CD4-positive, alpha-beta T cell (primary cell): ENCODE measurements at regions not wholly inside any gene's neighbourhood (a gene's known extent, or its start where the extent isn't known, plus 50 kb on each side); places are given as distances from the start of the nearest gene placed in this dataset.
"Not testable (repeated sequence)": the region's sequence is repeated elsewhere in the genome, so short reads cannot be mapped to it uniquely, and the experiment has no call there.

Experiments
- ATAC-seq: fragments of 200-7000 bp; cut with Tn5 transposase; one replicate; pipeline ENCODE4 v1.10.0; 2022; ENCODE audit warnings: mild to moderate bottlenecking; ENCODE audit not compliant: poor library complexity
- CTCF ChIA-PET: fragments of 350-600 bp; sonication (Branson Sonifier 250); formaldehyde crosslinking; loops from one replicate; lab custom pipeline; 2021; ENCODE audit warnings: antibody characterized with exemption, inconsistent platforms; lab: Charles Lee
- POLR2A ChIA-PET: fragments of 350-600 bp; sonication (Branson Sonifier 250); formaldehyde crosslinking; loops from one replicate; lab custom pipeline; 2021; ENCODE audit warnings: antibody characterized with exemption, inconsistent platforms; lab: Charles Lee
- DNase-seq, 14 experiments: peaks; one replicate each; pipeline ENCODE4 v3.0.0-alpha.2; 2013 to 2020; ENCODE audit warnings: mixed read lengths in 2 of 14
- H3K27ac ChIP-seq, 2 donors: one replicate each; pipeline versions ENCODE4 v1.5.1 to v1.7.0; 2013; ENCODE audit warnings: low read length in 2 of 2, low read depth in 1 of 2, mild to moderate bottlenecking in 1 of 2
- H3K27me3 ChIP-seq, 2 experiments: 1 replicate in 1 of 2; 2 replicates in 1 of 2; pipeline versions ENCODE4 v1.6.1 to v1.7.0; 2013; ENCODE audit warnings: low read length in 2 of 2, control low read depth in 1 of 2, mild to moderate bottlenecking in 1 of 2, moderate library complexity in 1 of 2; ENCODE audit not compliant: insufficient read depth in 2 of 2, control insufficient read depth in 1 of 2
- H3K36me3 ChIP-seq: one replicate; pipeline ENCODE4 v1.6.1; 2013; ENCODE audit warnings: low read length, control low read depth; ENCODE audit not compliant: insufficient read depth
- H3K4me1 ChIP-seq: one replicate; pipeline ENCODE4 v1.6.1; 2013; ENCODE audit warnings: low read length, control low read depth; ENCODE audit not compliant: insufficient read depth
- H3K4me3 ChIP-seq: one replicate; pipeline ENCODE4 v1.5.1; 2013; ENCODE audit warnings: mild to moderate bottlenecking, low read length, moderate library complexity
- H3K9me3 ChIP-seq, 2 experiments: 1 replicate in 1 of 2; 2 replicates in 1 of 2; pipeline versions ENCODE4 v1.6.1 to v1.7.0; 2013; ENCODE audit warnings: low read length in 2 of 2, mild to moderate bottlenecking in 2 of 2, control low read depth in 1 of 2, moderate library complexity in 1 of 2; ENCODE audit not compliant: control insufficient read depth in 1 of 2, insufficient read depth in 1 of 2
- H3K27ac Mint-ChIP-seq: one replicate; pipeline ENCODE4 v1.8.0; 2020; ENCODE audit warnings: mixed read lengths
- H3K27me3 Mint-ChIP-seq: one replicate; pipeline ENCODE4 v1.8.0; 2021; ENCODE audit warnings: mixed read lengths
- H3K36me3 Mint-ChIP-seq: one replicate; pipeline ENCODE4 v1.8.0; 2021; ENCODE audit warnings: low read depth, mixed read lengths
- H3K4me1 Mint-ChIP-seq: one replicate; pipeline ENCODE4 v1.8.0; 2021; ENCODE audit warnings: low read depth, mixed read lengths
- H3K4me3 Mint-ChIP-seq: one replicate; pipeline ENCODE4 v1.8.0; 2020; ENCODE audit warnings: mild to moderate bottlenecking, mixed read lengths
- H3K9me3 Mint-ChIP-seq: one replicate; pipeline ENCODE4 v1.8.0; 2020; ENCODE audit warnings: mixed read lengths
- CTCF ChIP-seq: fragments of 200-600 bp; IDR thresholded peaks from one replicate; pipeline ENCODE4 v1.8.0; 2022; ENCODE audit warnings: antibody characterized with exemption, mild to moderate bottlenecking
- intact Hi-C, 2 experiments: fragments of 100-400 bp; cut with DNase I in 1 of 2; cut with micrococcal nuclease in 1 of 2; formaldehyde crosslinking; loops; one replicate each; pipeline versions ENCODE4 v1.15.1 to v1.9.0; 2023 to 2025; cut with DNase I, micrococcal nuclease

GRCh38 chr5:101206534-101206933 is 303.5 kb upstream of the ST8SIA4 start:
- H3K4me1 ChIP-seq, result no peaks in the 10 kb centered on the region

GRCh38 chr5:101205065-101205464 is 302.0 kb upstream of the ST8SIA4 start:
- H3K4me3 Mint-ChIP-seq, intact Hi-C loops, H3K4me1 ChIP-seq, H3K9me3 Mint-ChIP-seq, H3K27ac Mint-ChIP-seq, H3K27me3 Mint-ChIP-seq, H3K27ac ChIP-seq, H3K36me3 ChIP-seq, H3K9me3 ChIP-seq, ATAC-seq, CTCF ChIA-PET, H3K4me1 Mint-ChIP-seq, H3K27me3 ChIP-seq, H3K4me3 ChIP-seq, DNase-seq, H3K36me3 Mint-ChIP-seq, POLR2A ChIA-PET: not testable (repeated sequence)

More at GRCh38 chr5:101206534-101206933, 303.5 kb upstream of the ST8SIA4 start:
- Mint-ChIP-seq H3K27ac (no peak overlapping the region), H3K36me3 (no peaks in the 10 kb centered on the region), H3K9me3 (no peaks in the 10 kb centered on the region), H3K4me3 (no peak overlapping the region), H3K27me3 (no peaks in the 10 kb centered on the region), H3K4me1 (no peaks in the 10 kb centered on the region)
- ATAC-seq (no peak), DNase-seq (no peak)
- Histone ChIP-seq H3K36me3 (no peaks in the 10 kb centered on the region), H3K27me3 (no peaks in the 10 kb centered on the region), H3K4me3 (no peak overlapping the region), H3K9me3 (peaks cover 0 to 3% of the 10 kb centered on the region in 2 experiments), H3K27ac (no peak overlapping the region)
- no peak for TF ChIP-seq CTCF
- CTCF ChIA-PET, result no interaction called here
- POLR2A ChIA-PET, result no interaction called here
- intact Hi-C loops, result no loop called here

GRCh38 chr5:101180365-101180764 is 277.3 kb upstream of the ST8SIA4 start:
- H3K27ac ChIP-seq, H3K36me3 Mint-ChIP-seq, POLR2A ChIA-PET, intact Hi-C loops, H3K4me3 Mint-ChIP-seq, H3K9me3 Mint-ChIP-seq, ATAC-seq, H3K4me1 ChIP-seq, H3K4me1 Mint-ChIP-seq, H3K36me3 ChIP-seq, H3K27me3 Mint-ChIP-seq, H3K27me3 ChIP-seq, H3K4me3 ChIP-seq, H3K9me3 ChIP-seq, H3K27ac Mint-ChIP-seq, DNase-seq, CTCF ChIA-PET: not testable (repeated sequence)

- Histone ChIP-seq H3K9me3 (peaks cover 0 to 5% of the 10 kb centered on the region in 2 experiments), H3K27me3 (peaks cover 0 to 3% of the 10 kb centered on the region in 2 experiments), H3K4me1 (no peaks in the 10 kb centered on the region), H3K36me3 (no peaks in the 10 kb centered on the region), H3K27ac (no peak overlapping the region), H3K4me3 (no peak overlapping the region)
- no peak overlapping the region for H3K4me3 Mint-ChIP-seq
- TF ChIP-seq CTCF, result no peak
- CTCF ChIA-PET, result no interaction called here
- no peaks in the 10 kb centered on the region for H3K4me1 Mint-ChIP-seq
- no peaks in the 10 kb centered on the region for H3K27me3 Mint-ChIP-seq
- intact Hi-C loops, result no loop called here
- no peak for ATAC-seq
- peaks cover 2% of the 10 kb centered on the region for H3K9me3 Mint-ChIP-seq
- no peak overlapping the region for H3K27ac Mint-ChIP-seq
- no peaks in the 10 kb centered on the region for H3K36me3 Mint-ChIP-seq
- POLR2A ChIA-PET, result no interaction called here
- DNase-seq, result no peak
Measured at GRCh38 chr5:101176605-101177004, 273.5 kb upstream of the ST8SIA4 start.
